K562 (cell line): ENCODE measurements at regions not wholly inside any gene's neighbourhood (a gene's known extent, or its start where the extent isn't known, plus 50 kb on each side); places are given as distances from the start of the nearest gene placed in this dataset.

Experiments
- CHD4 ChIP-seq: fragments of 200-600 bp; sonication (generic); IDR thresholded peaks from 3 replicates; pipeline ENCODE4 v1.6.1; 2012; ENCODE audit warnings: low read depth, mild to moderate bottlenecking, mixed read lengths, low read length, inconsistent platforms; ENCODE audit not compliant: insufficient read depth, insufficient replicate concordance, poor library complexity, severe bottlenecking
- CREB3 ChIP-seq: fragments of 450-650 bp; conservative IDR thresholded peaks from 2 replicates; pipeline ENCODE4 v1.6.1; 2016; ENCODE audit warnings: missing genetic modification characterization, low read depth, mild to moderate bottlenecking, missing compliant biosample characterization, moderate library complexity
- CTCF ChIP-seq, 3 experiments: IDR thresholded peaks in 2 of 3; conservative IDR thresholded peaks in 1 of 3; 2 replicates each; pipeline ENCODE4 v1.5.1; 2011 to 2012; ENCODE audit warnings: low read length in 3 of 3, mild to moderate bottlenecking in 3 of 3, control low read depth in 2 of 3, improper control_type of control experiment in 1 of 3, inconsistent platforms in 1 of 3, low read depth in 1 of 3, mixed read lengths in 1 of 3, moderate library complexity in 1 of 3; ENCODE audit not compliant: insufficient read depth in 2 of 3
- ELK1 ChIP-seq: sonication (generic); formaldehyde crosslinking; IDR thresholded peaks from 2 replicates; pipeline ENCODE4 v1.8.1; 2022; ENCODE audit warnings: missing genetic modification reagents
- IRF1 ChIP-seq: sonication (generic); formaldehyde crosslinking; IDR thresholded peaks from 2 replicates; pipeline ENCODE4 v1.8.0; 2022; ENCODE audit warnings: missing genetic modification reagents, mild to moderate bottlenecking, borderline replicate concordance
- MYNN ChIP-seq, 2 experiments: sonication (generic); formaldehyde crosslinking in 1 of 2; IDR thresholded peaks; 2 replicates each; pipeline versions ENCODE4 v1.5.0 to v1.6.1; 2016 to 2020; ENCODE audit warnings: antibody characterized with exemption in 1 of 2, missing genetic modification reagents in 1 of 2
- ZNF12 ChIP-seq: sonication (generic); formaldehyde crosslinking; IDR thresholded peaks from 2 replicates; pipeline ENCODE4 v1.4.0; 2020; ENCODE audit warnings: mild to moderate bottlenecking, missing genetic modification reagents
- ZSCAN32 ChIP-seq: fragments of 450-650 bp; formaldehyde crosslinking; IDR thresholded peaks from 2 replicates; pipeline ENCODE4 v1.4.0; 2020; ENCODE audit warnings: mild to moderate bottlenecking, moderate library complexity
- TF ChIP-seq, protein P1 (sequence below): fragments of 250-450 bp; sonication (Bioruptor Pico); IDR thresholded peaks from 2 replicates; pipeline ENCODE4 v1.5.0; 2022; ENCODE audit warnings: mild to moderate bottlenecking
- TF ChIP-seq, protein P2 (sequence below): sonication (generic); formaldehyde crosslinking; IDR thresholded peaks from 2 replicates; pipeline ENCODE4 v1.8.1; 2022; ENCODE audit warnings: missing genetic modification reagents
- TF ChIP-seq, protein P3 (sequence below): fragments of 450-650 bp; formaldehyde crosslinking; IDR thresholded peaks from 2 replicates; pipeline ENCODE4 v1.4.0; 2022; ENCODE audit warnings: missing genetic modification characterization

DNA sequence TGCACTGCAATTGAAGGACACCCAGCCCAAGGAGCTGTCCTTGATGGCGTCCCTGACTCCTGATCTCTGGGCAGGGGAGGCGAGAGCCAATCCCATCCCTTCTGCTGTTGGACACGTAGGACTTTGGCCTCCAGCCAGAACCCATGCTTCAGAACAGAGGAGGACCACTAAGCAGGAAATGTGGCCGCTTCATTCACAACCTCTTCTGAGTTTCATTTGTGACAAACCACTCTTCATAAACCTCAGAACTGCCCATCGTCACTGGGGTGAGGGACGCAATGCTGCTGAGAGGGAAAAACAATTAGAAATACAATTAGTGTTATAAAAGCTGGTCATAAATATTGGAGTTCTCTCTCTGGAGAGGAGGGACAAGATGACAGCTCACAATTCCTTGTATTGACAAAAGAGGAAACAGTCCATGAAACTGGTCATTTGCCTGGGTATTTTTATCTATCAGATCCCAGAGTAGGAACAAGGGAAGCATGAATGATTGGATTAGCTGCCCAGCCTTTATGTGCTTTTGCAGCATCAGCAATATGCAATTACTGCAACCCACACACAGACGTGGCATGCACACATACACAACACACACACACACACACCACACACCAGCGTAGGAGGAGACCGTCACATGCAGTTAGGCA, 216.5 kb upstream of the CADM1 start:
- TF ChIP-seq ZNF12 (CRISPR knock-in tag) (no peak), CREB3 (tag) (no peak), IRF1 (no peak), CTCF (IDR thresholded peaks at IDR 0.05 in 2 of 3, conservative IDR thresholded peaks at IDR 0.05 in 1 of 3; ENCODE audit: insufficient read depth in 2 of 3, low read depth in 1 of 3, low read length in 3 of 3) (no peak), ZSCAN32 (CRISPR knock-in tag) (no peak), MYNN (IDR thresholded peaks at IDR 0.05) (no peak), MYNN (CRISPR knock-in tag; IDR thresholded peaks at IDR 0.05) (no peak), ELK1 (CRISPR knock-in tag) (no peak), CHD4 (no peak)
- TF ChIP-seq, protein P1, sequence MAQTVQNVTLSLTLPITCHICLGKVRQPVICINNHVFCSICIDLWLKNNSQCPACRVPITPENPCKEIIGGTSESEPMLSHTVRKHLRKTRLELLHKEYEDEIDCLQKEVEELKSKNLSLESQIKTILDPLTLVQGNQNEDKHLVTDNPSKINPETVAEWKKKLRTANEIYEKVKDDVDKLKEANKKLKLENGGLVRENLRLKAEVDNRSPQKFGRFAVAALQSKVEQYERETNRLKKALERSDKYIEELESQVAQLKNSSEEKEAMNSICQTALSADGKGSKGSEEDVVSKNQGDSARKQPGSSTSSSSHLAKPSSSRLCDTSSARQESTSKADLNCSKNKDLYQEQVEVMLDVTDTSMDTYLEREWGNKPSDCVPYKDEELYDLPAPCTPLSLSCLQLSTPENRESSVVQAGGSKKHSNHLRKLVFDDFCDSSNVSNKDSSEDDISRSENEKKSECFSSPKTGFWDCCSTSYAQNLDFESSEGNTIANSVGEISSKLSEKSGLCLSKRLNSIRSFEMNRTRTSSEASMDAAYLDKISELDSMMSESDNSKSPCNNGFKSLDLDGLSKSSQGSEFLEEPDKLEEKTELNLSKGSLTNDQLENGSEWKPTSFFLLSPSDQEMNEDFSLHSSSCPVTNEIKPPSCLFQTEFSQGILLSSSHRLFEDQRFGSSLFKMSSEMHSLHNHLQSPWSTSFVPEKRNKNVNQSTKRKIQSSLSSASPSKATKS (CRISPR knock-in tag), result no peak
- TF ChIP-seq, protein P2, sequence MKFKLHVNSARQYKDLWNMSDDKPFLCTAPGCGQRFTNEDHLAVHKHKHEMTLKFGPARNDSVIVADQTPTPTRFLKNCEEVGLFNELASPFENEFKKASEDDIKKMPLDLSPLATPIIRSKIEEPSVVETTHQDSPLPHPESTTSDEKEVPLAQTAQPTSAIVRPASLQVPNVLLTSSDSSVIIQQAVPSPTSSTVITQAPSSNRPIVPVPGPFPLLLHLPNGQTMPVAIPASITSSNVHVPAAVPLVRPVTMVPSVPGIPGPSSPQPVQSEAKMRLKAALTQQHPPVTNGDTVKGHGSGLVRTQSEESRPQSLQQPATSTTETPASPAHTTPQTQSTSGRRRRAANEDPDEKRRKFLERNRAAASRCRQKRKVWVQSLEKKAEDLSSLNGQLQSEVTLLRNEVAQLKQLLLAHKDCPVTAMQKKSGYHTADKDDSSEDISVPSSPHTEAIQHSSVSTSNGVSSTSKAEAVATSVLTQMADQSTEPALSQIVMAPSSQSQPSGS (CRISPR knock-in tag), result no peak
- TF ChIP-seq, protein P3, sequence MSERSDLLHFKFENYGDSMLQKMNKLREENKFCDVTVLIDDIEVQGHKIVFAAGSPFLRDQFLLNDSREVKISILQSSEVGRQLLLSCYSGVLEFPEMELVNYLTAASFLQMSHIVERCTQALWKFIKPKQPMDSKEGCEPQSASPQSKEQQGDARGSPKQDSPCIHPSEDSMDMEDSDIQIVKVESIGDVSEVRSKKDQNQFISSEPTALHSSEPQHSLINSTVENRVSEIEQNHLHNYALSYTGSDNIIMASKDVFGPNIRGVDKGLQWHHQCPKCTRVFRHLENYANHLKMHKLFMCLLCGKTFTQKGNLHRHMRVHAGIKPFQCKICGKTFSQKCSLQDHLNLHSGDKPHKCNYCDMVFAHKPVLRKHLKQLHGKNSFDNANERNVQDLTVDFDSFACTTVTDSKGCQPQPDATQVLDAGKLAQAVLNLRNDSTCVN (CRISPR knock-in tag), result no peak
